ENCODE measurements at regions not wholly inside any gene's neighbourhood (a gene's known extent, or its start where the extent isn't known, plus 50 kb on each side); places are given as distances from the start of the nearest gene placed in this dataset.

- H3K9ac ChIP-seq (ENCODE audit: low read length), result no peak overlapping the region
- CTCF ChIA-PET, result no interaction called here
- H3K36me3 ChIP-seq (ENCODE audit: control insufficient read depth in 1 of 2, insufficient read depth in 2 of 2, low read length in 2 of 2), result no peaks in the 10 kb centered on the region
- POLR2A ChIA-PET, result no interaction called here
- no peaks in the 10 kb centered on the region for H3K9me3 ChIP-seq (ENCODE audit: control insufficient read depth in 1 of 2, insufficient read depth in 1 of 2, low read depth in 1 of 2, low read length in 2 of 2)
- no peak overlapping the region for H3K4me3 ChIP-seq (replicated peaks in 1 of 2; ENCODE audit: low read depth in 1 of 2, low read length in 2 of 2)
- no peak overlapping the region for H3K4me2 ChIP-seq (ENCODE audit: low read length)
- RAD21 ChIA-PET (ENCODE audit: low non-redundant PET in 1 of 2, low total read pairs in 2 of 2, uncharacterized antibody in 2 of 2, unreplicated experiment in 2 of 2), result no interaction called here
- DNase-seq (ENCODE audit: low read depth, low spot score) (no peak), ATAC-seq (no peak)
- no peaks in the 10 kb centered on the region for H4K20me1 ChIP-seq (ENCODE audit: insufficient read depth)
- no peak overlapping the region for H3K27ac ChIP-seq (ENCODE audit: low read depth, low read length)
- H3K9me2 ChIP-seq (ENCODE audit: insufficient read depth), result 0 out of 2 replicates have a peak, but pooled peaks cover 3% of the 10 kb centered on the region
- no peaks in the 10 kb centered on the region for H3K79me2 ChIP-seq (ENCODE audit: insufficient read depth, low read length)
- no peak for TF ChIP-seq ELF1 (IDR thresholded peaks at IDR 0.05; ENCODE audit: borderline replicate concordance, low read depth)
- H3K27me3 ChIP-seq (ENCODE audit: insufficient read depth, low read length), result no peaks in the 10 kb centered on the region
- H2AFZ ChIP-seq (ENCODE audit: low read depth, low read length, poor library complexity, severe bottlenecking), result no peak overlapping the region
- BruUV-seq (replicated peaks), result no TSS peak
- H3K4me1 ChIP-seq (ENCODE audit: control insufficient read depth in 1 of 2, insufficient read depth in 2 of 2, low read length in 2 of 2), result no peaks in the 10 kb centered on the region
- intact Hi-C loops (cut with micrococcal nuclease), result no loop called here
These were observed 197.5 kb downstream of the VEGFC start for GRCh38 chr4:176595257-176595656.

DNA sequence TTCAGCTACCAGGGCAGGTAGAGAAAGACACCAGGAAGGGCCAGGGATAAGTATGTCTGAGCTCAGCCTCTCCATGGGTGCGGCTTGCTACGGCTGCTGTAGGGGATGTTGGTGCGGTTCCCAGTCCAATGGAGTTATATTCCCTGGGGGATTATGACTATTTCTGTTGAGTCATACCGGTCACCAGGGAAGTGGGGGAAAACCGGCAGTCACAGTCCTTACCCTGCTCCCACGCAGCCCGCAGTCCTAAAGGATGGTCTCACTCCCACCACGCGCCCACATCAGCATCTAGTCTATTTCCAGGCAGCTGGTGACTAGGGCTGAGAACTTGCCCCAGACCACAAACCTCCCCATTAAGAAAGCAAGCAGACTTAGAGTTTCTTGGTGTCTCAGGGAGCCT lies 191.6 kb downstream of the VEGFC start:
- intact Hi-C loops (cut with micrococcal nuclease), result no loop called here

More for the DNA sequence above, 191.6 kb downstream of the VEGFC start:
- ATAC-seq (no peak), DNase-seq (ENCODE audit: low read depth, low spot score) (no peak)
- POLR2A ChIA-PET, result no interaction called here
- H3K27me3 ChIP-seq (ENCODE audit: insufficient read depth, low read length), result no peaks in the 10 kb centered on the region
- peaks cover 7% of the 10 kb centered on the region; the same call in 1 of the 2 replicates for H3K9me2 ChIP-seq (ENCODE audit: insufficient read depth)
- H3K4me1 ChIP-seq (ENCODE audit: control insufficient read depth in 1 of 2, insufficient read depth in 2 of 2, low read length in 2 of 2), result no peaks in the 10 kb centered on the region
- H3K79me2 ChIP-seq (ENCODE audit: insufficient read depth, low read length), result no peaks in the 10 kb centered on the region
- BruUV-seq (replicated peaks), result no TSS peak
- H3K36me3 ChIP-seq (ENCODE audit: control insufficient read depth in 1 of 2, insufficient read depth in 2 of 2, low read length in 2 of 2), result no peaks in the 10 kb centered on the region
- TF ChIP-seq EZH2phosphoT487 (IDR thresholded peaks at IDR 0.05; ENCODE audit: borderline replicate concordance), result no peak
- no peak for TF ChIP-seq CBX3 (IDR thresholded peaks at IDR 0.05; ENCODE audit: low read depth)
- no peak for TF ChIP-seq EGR1 (IDR thresholded peaks at IDR 0.05; ENCODE audit: low read depth)
- TF ChIP-seq RAD21 (IDR thresholded peaks at IDR 0.05; ENCODE audit: low read depth), result no peak
- TF ChIP-seq JUND (IDR thresholded peaks at IDR 0.05), result no peak
- TF ChIP-seq ZFX (IDR thresholded peaks at IDR 0.05), result no peak
- no peak for TF ChIP-seq POLR2AphosphoS5 (IDR thresholded peaks at IDR 0.05; ENCODE audit: low read depth, low read length)
- no peak for TF ChIP-seq SIN3A (IDR thresholded peaks at IDR 0.05; ENCODE audit: low read depth)
- CTCF ChIA-PET, result no interaction called here
- no peak overlapping the region for H2AFZ ChIP-seq (ENCODE audit: low read depth, low read length, poor library complexity, severe bottlenecking)
- RAD21 ChIA-PET (ENCODE audit: low non-redundant PET in 1 of 2, low total read pairs in 2 of 2, uncharacterized antibody in 2 of 2, unreplicated experiment in 2 of 2), result no interaction called here
- no peaks in the 10 kb centered on the region for H4K20me1 ChIP-seq (ENCODE audit: insufficient read depth)
- H3K9me3 ChIP-seq (ENCODE audit: control insufficient read depth in 1 of 2, insufficient read depth in 1 of 2, low read depth in 1 of 2, low read length in 2 of 2), result no peaks in the 10 kb centered on the region
- no peak overlapping the region for H3K9ac ChIP-seq (ENCODE audit: low read length)
- H3K27ac ChIP-seq (ENCODE audit: low read depth, low read length), result no peak overlapping the region
- H3K4me3 ChIP-seq (replicated peaks in 1 of 2; ENCODE audit: low read depth in 1 of 2, low read length in 2 of 2), result no peak overlapping the region
- H3K4me2 ChIP-seq (ENCODE audit: low read length), result no peak overlapping the region
